GM23338 (cell line): ENCODE measurements at regions not wholly inside any gene's neighbourhood (a gene's known extent, or its start where the extent isn't known, plus 50 kb on each side); places are given as distances from the start of the nearest gene placed in this dataset.

Source experiments
- ATAC-seq: fragments of 200-7000 bp; cut with Tn5 transposase; 3 replicates; pipeline ENCODE4 v1.9.1; 2020
- DNase-seq: peaks from one replicate; pipeline ENCODE4 v3.0.0-alpha.2; 2015; ENCODE audit warnings: low spot score
- H2AFZ ChIP-seq: fragments of 200-600 bp; sonication (generic); 2 replicates; pipeline ENCODE4 v1.8.0; 2016; ENCODE audit warnings: antibody characterized with exemption, mild to moderate bottlenecking, moderate library complexity
- H3F3A ChIP-seq: fragments of 200-600 bp; sonication (generic); replicated peaks from 2 replicates; pipeline ENCODE4 v1.8.0; 2017; ENCODE audit warnings: antibody characterized with exemption, mixed run types, low read depth
- H3K27ac ChIP-seq: fragments of 200-600 bp; sonication (generic); 2 replicates; pipeline ENCODE4 v1.6.1; 2016; ENCODE audit warnings: low read depth
- H3K27me3 ChIP-seq: fragments of 200-600 bp; sonication (generic); 2 replicates; pipeline ENCODE4 v1.8.0; 2016; ENCODE audit warnings: mild to moderate bottlenecking, mixed run types, moderate library complexity; ENCODE audit not compliant: insufficient read depth
- H3K36me3 ChIP-seq: fragments of 200-600 bp; sonication (generic); 2 replicates; pipeline ENCODE4 v1.8.0; 2016; ENCODE audit warnings: mild to moderate bottlenecking; ENCODE audit not compliant: insufficient read depth
- H3K4me1 ChIP-seq: fragments of 200-600 bp; sonication (generic); 2 replicates; pipeline ENCODE4 v1.8.0; 2016; ENCODE audit warnings: mild to moderate bottlenecking, moderate library complexity; ENCODE audit not compliant: insufficient read depth
- H3K4me2 ChIP-seq: fragments of 200-600 bp; sonication (generic); 2 replicates; pipeline ENCODE4 v1.7.1; 2017; ENCODE audit warnings: mixed run types
- H3K4me3 ChIP-seq: fragments of 200-600 bp; sonication (generic); 2 replicates; pipeline ENCODE4 v1.6.1; 2016; ENCODE audit warnings: mixed run types
- H3K79me2 ChIP-seq: fragments of 200-600 bp; sonication (generic); replicated peaks from 2 replicates; pipeline ENCODE4 v1.8.0; 2017; ENCODE audit warnings: mild to moderate bottlenecking; ENCODE audit not compliant: insufficient read depth
- H3K9me2 ChIP-seq: fragments of 200-600 bp; sonication (generic); 2 replicates; pipeline ENCODE4 v1.8.0; 2017; ENCODE audit not compliant: insufficient read depth
- H4K20me1 ChIP-seq: fragments of 200-600 bp; sonication (generic); replicated peaks from 2 replicates; pipeline ENCODE4 v1.8.0; 2017; ENCODE audit warnings: mild to moderate bottlenecking; ENCODE audit not compliant: insufficient read depth
- H3K27ac Mint-ChIP-seq: 2 replicates; pipeline ENCODE4 v1.8.0; 2020; ENCODE audit warnings: inconsistent platforms, mild to moderate bottlenecking, moderate library complexity, mixed read lengths
- H3K27me3 Mint-ChIP-seq: 3 replicates; pipeline ENCODE4 v1.8.0; 2022; ENCODE audit warnings: low read depth, mild to moderate bottlenecking, moderate library complexity, mixed read lengths, inconsistent platforms; ENCODE audit not compliant: insufficient read depth, poor library complexity
- H3K36me3 Mint-ChIP-seq: 3 replicates; pipeline ENCODE4 v1.8.0; 2021; ENCODE audit warnings: low read depth, mild to moderate bottlenecking, inconsistent platforms, moderate library complexity, mixed read lengths
- H3K4me1 Mint-ChIP-seq: 3 replicates; pipeline ENCODE4 v1.8.0; 2020; ENCODE audit warnings: mild to moderate bottlenecking, inconsistent platforms, mixed read lengths
- H3K4me3 Mint-ChIP-seq: 3 replicates; pipeline ENCODE4 v1.8.0; 2021; ENCODE audit warnings: moderate library complexity, mild to moderate bottlenecking, inconsistent platforms, mixed read lengths
- H3K9me3 Mint-ChIP-seq: 3 replicates; pipeline ENCODE4 v1.8.0; 2020; ENCODE audit warnings: moderate library complexity, mild to moderate bottlenecking, inconsistent platforms, mixed read lengths
- CREB1 ChIP-seq: fragments of 250-450 bp; sonication (Bioruptor Pico); IDR thresholded peaks from 2 replicates; pipeline ENCODE4 v1.5.0; 2020; ENCODE audit warnings: low read depth, mild to moderate bottlenecking, moderate library complexity
- ETS1 ChIP-seq: IDR thresholded peaks from 2 replicates; pipeline ENCODE4 v1.6.1; 2016; ENCODE audit warnings: antibody characterized with exemption
- JUNB ChIP-seq: IDR thresholded peaks from one replicate; pipeline ENCODE4 v1.6.1; 2016; ENCODE audit warnings: antibody characterized with exemption; ENCODE audit not compliant: unreplicated experiment
- NANOG ChIP-seq: IDR thresholded peaks from 2 replicates; pipeline ENCODE4 v1.6.1; 2016; ENCODE audit warnings: antibody characterized with exemption, borderline replicate concordance
- POLR2AphosphoS5 ChIP-seq: IDR thresholded peaks from 2 replicates; pipeline ENCODE4 v1.6.1; 2016; ENCODE audit warnings: antibody characterized with exemption, low read depth
- STAT1 ChIP-seq: IDR thresholded peaks from one replicate; pipeline ENCODE4 v1.6.1; 2016; ENCODE audit warnings: antibody characterized with exemption; ENCODE audit not compliant: unreplicated experiment
- ZNF114 ChIP-seq: fragments of 250-450 bp; sonication (Bioruptor Pico); IDR thresholded peaks from 2 replicates; pipeline ENCODE4 v1.5.0; 2020; ENCODE audit warnings: mild to moderate bottlenecking, moderate library complexity
- ZNF331 ChIP-seq: fragments of 250-450 bp; sonication (Bioruptor Pico); IDR thresholded peaks from 2 replicates; pipeline ENCODE4 v1.5.0; 2020; ENCODE audit warnings: low read depth, mild to moderate bottlenecking, moderate library complexity

GRCh38 chr6:71123051-71123450, 165.6 kb upstream of the OGFRL1 start (continued):
- TF ChIP-seq ETS1: no peak
- TF ChIP-seq STAT1: no peak
- no peak for TF ChIP-seq NANOG
- TF ChIP-seq ZNF114 (CRISPR knock-in tag): no peak
- no peak for TF ChIP-seq JUNB
- TF ChIP-seq CREB1 (CRISPR knock-in tag): no peak

GRCh38 chr6:71124340-71124739, 164.3 kb upstream of the OGFRL1 start:
- Mint-ChIP-seq H3K4me3 (no peak overlapping the region), H3K27ac (no peak overlapping the region), H3K4me1 (peaks cover 21% of the 10 kb centered on the region), H3K36me3 (peaks cover 7% of the 10 kb centered on the region; the same call in 1 of the 3 replicates), H3K9me3 (peaks cover 12% of the 10 kb centered on the region; the same call in 2 of the 3 replicates), H3K27me3 (no peaks in the 10 kb centered on the region)
- no peaks in the 10 kb centered on the region for H3K36me3 ChIP-seq
- H3K79me2 ChIP-seq: no peaks in the 10 kb centered on the region
- no peak overlapping the region for H3K4me2 ChIP-seq
- ATAC-seq (no peak), DNase-seq (no peak)
- H3F3A ChIP-seq: no peaks in the 10 kb centered on the region
- H3K27ac ChIP-seq: no peak overlapping the region
- 0 out of 2 replicates have a peak, but pooled peaks cover 4% of the 10 kb centered on the region for H3K9me2 ChIP-seq
- TF ChIP-seq POLR2AphosphoS5: no peak
- H2AFZ ChIP-seq: peak overlapping the region; percentile 83
- no peaks in the 10 kb centered on the region for H3K27me3 ChIP-seq
- H4K20me1 ChIP-seq: no peaks in the 10 kb centered on the region
- peaks cover 11% of the 10 kb centered on the region; the same call in 1 of the 2 replicates for H3K4me1 ChIP-seq
- no peak overlapping the region for H3K4me3 ChIP-seq

- H3K4me1 ChIP-seq: peaks cover 11% of the 10 kb centered on the region; the same call in 1 of the 2 replicates
- no peaks in the 10 kb centered on the region for H3K36me3 ChIP-seq
- peaks cover 12% of the 10 kb centered on the region; the same call in 2 of the 3 replicates for H3K9me3 Mint-ChIP-seq
- H3K9me2 ChIP-seq: 0 out of 2 replicates have a peak, but pooled peaks cover 4% of the 10 kb centered on the region
- H3K4me1 Mint-ChIP-seq: peaks cover 21% of the 10 kb centered on the region
- peak overlapping the region; percentile 59; the same call in 1 of the 2 replicates for H3K4me2 ChIP-seq
- no peaks in the 10 kb centered on the region for H3K27me3 Mint-ChIP-seq
- H3K4me3 Mint-ChIP-seq: no peak overlapping the region
- TF ChIP-seq ETS1: no peak
- no peak for TF ChIP-seq ZNF114 (CRISPR knock-in tag)
- TF ChIP-seq ZNF331 (CRISPR knock-in tag): no peak
- no peaks in the 10 kb centered on the region for H4K20me1 ChIP-seq
- peak overlapping the region; percentile 71; the same call in 1 of the 2 replicates for H3K27ac Mint-ChIP-seq
- DNase-seq: no peak
- H3K79me2 ChIP-seq: no peaks in the 10 kb centered on the region
- H3K4me3 ChIP-seq: no peak overlapping the region
- H2AFZ ChIP-seq: no peak overlapping the region
- H3K36me3 Mint-ChIP-seq: peaks cover 7% of the 10 kb centered on the region; the same call in 1 of the 3 replicates
- ATAC-seq: no peak
- H3K27ac ChIP-seq: no peak overlapping the region
- no peaks in the 10 kb centered on the region for H3F3A ChIP-seq
- H3K27me3 ChIP-seq: no peaks in the 10 kb centered on the region
Observed at GRCh38 chr6:71125216-71125615, 163.4 kb upstream of the OGFRL1 start.
